Endothelial cell (in vitro differentiated cells): ENCODE measurements at regions not wholly inside any gene's neighbourhood (a gene's known extent, or its start where the extent isn't known, plus 50 kb on each side); places are given as distances from the start of the nearest gene placed in this dataset.

Source experiments
- DNase-seq: peaks from one replicate; pipeline ENCODE4 v3.0.0; 2021; ENCODE audit warnings: low spot score
- H3K27ac Mint-ChIP-seq: one replicate; pipeline ENCODE4 v1.8.0; 2021; ENCODE audit warnings: mixed read lengths, inconsistent platforms; ENCODE audit not compliant: unreplicated experiment
- H3K27me3 Mint-ChIP-seq: one replicate; pipeline ENCODE4 v1.8.0; 2021; ENCODE audit warnings: mild to moderate bottlenecking, moderate library complexity, mixed read lengths, inconsistent platforms; ENCODE audit not compliant: unreplicated experiment
- H3K36me3 Mint-ChIP-seq: one replicate; pipeline ENCODE4 v1.8.0; 2021; ENCODE audit warnings: mild to moderate bottlenecking, low read depth, mixed read lengths, inconsistent platforms; ENCODE audit not compliant: unreplicated experiment
- H3K4me1 Mint-ChIP-seq: one replicate; pipeline ENCODE4 v1.8.0; 2021; ENCODE audit warnings: mild to moderate bottlenecking, mixed read lengths, inconsistent platforms; ENCODE audit not compliant: unreplicated experiment
- H3K4me3 Mint-ChIP-seq: one replicate; pipeline ENCODE4 v1.8.0; 2021; ENCODE audit warnings: mild to moderate bottlenecking, mixed read lengths, inconsistent platforms; ENCODE audit not compliant: unreplicated experiment
- H3K9me3 Mint-ChIP-seq: one replicate; pipeline ENCODE4 v1.8.0; 2021; ENCODE audit warnings: mixed read lengths, inconsistent platforms; ENCODE audit not compliant: unreplicated experiment
- CTCF ChIP-seq: fragments of 200-600 bp; sonication (generic); IDR thresholded peaks from one replicate; pipeline ENCODE4 v1.5.0; 2021; ENCODE audit warnings: antibody characterized with exemption; ENCODE audit not compliant: unreplicated experiment

GRCh38 chr12:89279499-89279898, 72.8 kb downstream of the DUSP6 start:
- H3K4me1 Mint-ChIP-seq = peaks cover 33% of the 10 kb centered on the region
- H3K27ac Mint-ChIP-seq = no peak overlapping the region
- no peaks in the 10 kb centered on the region for H3K27me3 Mint-ChIP-seq
- no peaks in the 10 kb centered on the region for H3K36me3 Mint-ChIP-seq
- no peak for DNase-seq
- H3K4me3 Mint-ChIP-seq = no peak overlapping the region
- no peak for TF ChIP-seq CTCF
- no peaks in the 10 kb centered on the region for H3K9me3 Mint-ChIP-seq

- TF ChIP-seq CTCF = no peak
- H3K9me3 Mint-ChIP-seq = no peaks in the 10 kb centered on the region
- H3K27me3 Mint-ChIP-seq = no peaks in the 10 kb centered on the region
- no peak overlapping the region for H3K27ac Mint-ChIP-seq
- no peak overlapping the region for H3K4me3 Mint-ChIP-seq
- H3K4me1 Mint-ChIP-seq = peaks cover 33% of the 10 kb centered on the region
- DNase-seq = no peak
- H3K36me3 Mint-ChIP-seq = no peaks in the 10 kb centered on the region
These were observed 73.4 kb downstream of the DUSP6 start for GRCh38 chr12:89278862-89279261.

GRCh38 chr12:89278169-89278568, 74.1 kb downstream of the DUSP6 start:
- H3K4me3 Mint-ChIP-seq = no peak overlapping the region
- peaks cover 32% of the 10 kb centered on the region for H3K4me1 Mint-ChIP-seq
- no peak for TF ChIP-seq CTCF
- H3K27ac Mint-ChIP-seq = no peak overlapping the region
- H3K9me3 Mint-ChIP-seq = no peaks in the 10 kb centered on the region
- no peaks in the 10 kb centered on the region for H3K27me3 Mint-ChIP-seq
- no peak for DNase-seq
- H3K36me3 Mint-ChIP-seq = no peaks in the 10 kb centered on the region

- no peak for DNase-seq
- no peak for TF ChIP-seq CTCF
- Mint-ChIP-seq H3K9me3 (no peaks in the 10 kb centered on the region), H3K36me3 (no peaks in the 10 kb centered on the region), H3K27me3 (peaks cover 1% of the 10 kb centered on the region), H3K4me1 (peaks cover 22% of the 10 kb centered on the region), H3K27ac (no peak overlapping the region), H3K4me3 (no peak overlapping the region)
These were observed 75.4 kb downstream of the DUSP6 start for GRCh38 chr12:89276860-89277259.

GRCh38 chr12:89273525-89273924, 78.8 kb downstream of the DUSP6 start:
- peaks cover 1% of the 10 kb centered on the region for H3K27me3 Mint-ChIP-seq
- H3K27ac Mint-ChIP-seq = no peak overlapping the region
- peaks cover 4% of the 10 kb centered on the region for H3K4me1 Mint-ChIP-seq
- no peak for TF ChIP-seq CTCF
- H3K9me3 Mint-ChIP-seq = no peaks in the 10 kb centered on the region
- DNase-seq = no peak
- H3K4me3 Mint-ChIP-seq = no peak overlapping the region
- no peaks in the 10 kb centered on the region for H3K36me3 Mint-ChIP-seq
